ENCODE measurements at regions not wholly inside any gene's neighbourhood (a gene's known extent, or its start where the extent isn't known, plus 50 kb on each side); places are given as distances from the start of the nearest gene placed in this dataset.

DNA sequence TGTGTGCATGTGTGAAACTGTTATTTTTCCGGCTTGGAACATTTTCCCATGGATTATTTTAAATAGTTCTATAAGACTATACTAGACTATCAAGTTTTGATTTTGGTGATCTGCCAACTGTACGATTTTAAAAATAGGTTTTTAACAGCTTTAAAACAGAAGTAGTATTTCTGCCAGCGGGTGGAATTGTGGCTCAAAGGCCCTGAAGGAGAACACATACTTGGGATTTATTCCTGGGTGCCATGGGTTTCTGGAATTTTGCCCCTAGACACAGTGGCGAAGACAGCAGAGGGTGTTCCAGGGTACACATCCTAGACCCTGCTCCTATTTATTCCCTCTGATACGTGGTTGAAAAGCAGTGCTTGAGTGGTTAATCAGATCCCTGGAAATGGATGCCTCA lies 81.7 kb upstream of the IPO9 start:
- TF ChIP-seq ZFX (IDR thresholded peaks at IDR 0.05; ENCODE audit: borderline replicate concordance): no peak
- TF ChIP-seq, protein P1, sequence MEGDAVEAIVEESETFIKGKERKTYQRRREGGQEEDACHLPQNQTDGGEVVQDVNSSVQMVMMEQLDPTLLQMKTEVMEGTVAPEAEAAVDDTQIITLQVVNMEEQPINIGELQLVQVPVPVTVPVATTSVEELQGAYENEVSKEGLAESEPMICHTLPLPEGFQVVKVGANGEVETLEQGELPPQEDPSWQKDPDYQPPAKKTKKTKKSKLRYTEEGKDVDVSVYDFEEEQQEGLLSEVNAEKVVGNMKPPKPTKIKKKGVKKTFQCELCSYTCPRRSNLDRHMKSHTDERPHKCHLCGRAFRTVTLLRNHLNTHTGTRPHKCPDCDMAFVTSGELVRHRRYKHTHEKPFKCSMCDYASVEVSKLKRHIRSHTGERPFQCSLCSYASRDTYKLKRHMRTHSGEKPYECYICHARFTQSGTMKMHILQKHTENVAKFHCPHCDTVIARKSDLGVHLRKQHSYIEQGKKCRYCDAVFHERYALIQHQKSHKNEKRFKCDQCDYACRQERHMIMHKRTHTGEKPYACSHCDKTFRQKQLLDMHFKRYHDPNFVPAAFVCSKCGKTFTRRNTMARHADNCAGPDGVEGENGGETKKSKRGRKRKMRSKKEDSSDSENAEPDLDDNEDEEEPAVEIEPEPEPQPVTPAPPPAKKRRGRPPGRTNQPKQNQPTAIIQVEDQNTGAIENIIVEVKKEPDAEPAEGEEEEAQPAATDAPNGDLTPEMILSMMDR (IDR thresholded peaks at IDR 0.05): no peak
- no peak overlapping the region for H3K27ac ChIP-seq

DNA sequence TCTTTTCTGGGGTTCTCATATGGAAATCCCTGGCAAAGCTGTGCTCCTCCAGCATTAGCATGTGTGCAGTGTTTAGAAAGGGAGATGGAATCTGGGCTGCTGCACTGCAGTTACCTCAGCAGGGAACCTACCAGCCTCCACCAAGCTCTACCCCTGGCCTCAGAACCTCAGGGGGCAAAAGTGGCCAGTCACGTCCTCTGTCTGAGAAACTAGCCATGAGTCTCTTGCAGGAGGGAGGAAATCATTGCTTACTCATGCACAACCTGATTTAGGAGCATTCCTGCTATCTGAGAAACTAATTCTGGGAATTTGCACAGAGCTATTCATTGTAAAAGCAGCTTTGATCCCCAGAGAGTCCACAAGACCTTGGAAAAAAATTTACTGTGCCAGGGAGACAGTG lies 80.6 kb upstream of the IPO9 start:
- H3K27ac ChIP-seq: no peak overlapping the region
- TF ChIP-seq ZFX (IDR thresholded peaks at IDR 0.05; ENCODE audit: borderline replicate concordance): no peak
- TF ChIP-seq, protein P1 (IDR thresholded peaks at IDR 0.05): no peak

DNA sequence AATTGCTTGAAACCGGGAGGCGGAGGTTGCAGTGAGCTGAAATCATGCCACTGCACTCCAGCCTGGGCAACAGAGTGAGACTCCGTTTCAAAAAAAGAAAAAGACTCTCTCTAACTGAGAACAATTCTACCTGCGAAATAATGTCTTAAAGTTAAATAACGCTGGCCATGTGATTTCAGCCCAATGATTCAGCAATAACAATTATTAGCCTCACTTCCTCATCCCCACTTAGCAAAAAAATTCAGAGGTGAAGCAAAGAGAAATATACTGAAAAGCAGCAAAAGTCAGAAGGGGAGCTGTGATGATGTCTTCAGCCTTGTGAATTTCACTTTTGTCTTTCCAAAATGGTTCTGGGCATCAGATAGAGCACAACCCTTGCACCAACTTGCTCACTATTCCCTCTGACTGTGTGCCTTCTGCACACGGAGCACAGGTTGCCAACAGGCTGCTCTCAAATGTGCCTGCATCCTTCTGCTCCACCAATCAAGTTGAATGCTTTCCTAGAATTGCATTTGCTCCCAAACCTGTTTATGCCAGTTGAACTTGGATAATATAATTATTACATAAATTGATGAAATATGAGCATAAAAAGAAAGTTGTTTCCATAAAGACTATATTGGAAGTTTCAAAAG lies 79.8 kb upstream of the IPO9 start:
- H3K27ac ChIP-seq: no peak overlapping the region
- TF ChIP-seq ZFX (IDR thresholded peaks at IDR 0.05; ENCODE audit: borderline replicate concordance): no peak
- TF ChIP-seq, protein P1 (IDR thresholded peaks at IDR 0.05): no peak

DNA sequence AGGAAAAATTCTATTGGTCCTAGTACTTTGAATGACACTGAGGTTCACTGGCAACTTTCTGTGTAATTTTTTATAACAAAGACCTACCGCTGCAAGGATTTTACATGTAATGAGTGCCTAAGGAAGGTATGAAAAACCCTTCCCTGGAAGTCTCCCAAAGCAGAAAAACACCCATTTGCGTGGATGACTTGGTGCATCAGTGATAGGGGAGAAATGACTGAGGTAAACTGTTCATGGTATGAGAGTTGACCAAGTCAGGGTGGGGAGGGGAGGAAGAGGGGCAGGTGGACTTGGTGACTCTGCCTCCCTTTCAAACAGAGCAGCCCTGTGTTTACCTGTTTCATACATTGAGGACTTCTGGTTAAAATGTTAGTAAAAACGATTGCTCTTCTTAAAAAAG lies 78.8 kb upstream of the IPO9 start:
- no peak for TF ChIP-seq ZFX (IDR thresholded peaks at IDR 0.05; ENCODE audit: borderline replicate concordance)
- TF ChIP-seq, protein P1 (IDR thresholded peaks at IDR 0.05): no peak
- no peak overlapping the region for H3K27ac ChIP-seq

DNA sequence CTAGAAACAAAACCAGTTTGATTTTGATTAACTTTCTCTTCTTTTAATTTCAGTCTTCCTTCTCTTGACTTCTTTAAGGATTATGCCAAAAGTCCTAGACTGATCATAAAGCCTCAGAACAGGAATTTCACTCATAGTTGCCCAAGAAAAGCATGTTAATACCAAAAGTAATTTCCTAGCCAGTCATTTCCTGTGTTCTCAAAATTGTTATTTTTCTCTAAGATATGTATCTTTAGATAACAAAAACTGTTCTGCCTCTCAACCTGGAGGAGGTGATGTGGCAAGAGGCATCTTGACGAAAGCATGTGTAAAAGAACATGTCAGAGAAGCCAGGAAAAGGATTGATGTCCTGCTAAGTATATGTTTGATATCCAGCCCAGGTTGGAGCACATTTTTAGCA lies 78.0 kb upstream of the IPO9 start:
- no peak for TF ChIP-seq ZFX (IDR thresholded peaks at IDR 0.05; ENCODE audit: borderline replicate concordance)
- TF ChIP-seq, protein P1 (IDR thresholded peaks at IDR 0.05): no peak
- no peak overlapping the region for H3K27ac ChIP-seq

DNA sequence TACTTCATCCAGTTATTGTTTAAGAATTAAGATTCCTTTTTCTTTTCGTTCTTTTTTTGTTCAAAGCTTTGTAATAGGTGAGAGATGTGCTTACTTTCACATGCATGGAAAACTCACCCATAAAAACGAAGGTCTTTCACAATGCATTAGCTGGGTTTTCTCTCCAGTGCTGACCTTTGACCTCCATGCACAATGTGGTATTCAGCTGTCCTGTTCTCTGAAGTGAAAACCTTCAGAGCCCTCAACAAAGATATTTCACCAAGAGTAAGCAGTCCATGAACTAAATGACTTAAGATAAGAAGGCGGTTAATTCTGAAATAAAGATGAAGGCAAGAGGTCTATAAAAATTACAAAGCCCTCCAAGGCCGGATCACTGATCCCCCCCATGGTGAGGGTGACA lies 77.1 kb upstream of the IPO9 start:
- H3K27ac ChIP-seq: no peak overlapping the region
- TF ChIP-seq, protein P1 (IDR thresholded peaks at IDR 0.05): no peak

DNA sequence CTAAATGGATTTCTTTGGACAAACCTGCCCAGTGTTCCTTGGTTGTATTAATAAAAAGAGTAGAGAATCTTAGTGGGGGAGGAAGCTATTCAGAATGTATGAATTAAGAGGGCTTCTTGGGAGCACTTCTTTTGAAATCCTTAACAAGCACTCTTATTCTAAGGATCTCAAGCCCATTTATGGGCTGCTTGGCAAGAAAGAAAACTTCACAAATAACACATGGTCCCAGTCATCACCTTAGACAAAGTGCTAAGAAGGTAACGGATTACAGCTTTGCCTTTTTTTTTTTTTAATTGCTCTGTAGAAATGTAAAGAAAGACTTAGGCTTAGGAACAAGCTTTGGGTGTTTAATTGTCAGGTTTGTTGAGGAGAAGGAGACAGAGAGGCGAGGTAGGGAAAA lies 76.6 kb upstream of the IPO9 start:
- no peak overlapping the region for H3K27ac ChIP-seq
- no peak for TF ChIP-seq ZFX (IDR thresholded peaks at IDR 0.05; ENCODE audit: borderline replicate concordance)
- TF ChIP-seq, protein P1 (IDR thresholded peaks at IDR 0.05): no peak

Measured in 22Rv1 (cell line).